Stimulated activated naive CD4-positive, alpha-beta T cell (primary cell): ENCODE measurements at regions not wholly inside any gene's neighbourhood (a gene's known extent, or its start where the extent isn't known, plus 50 kb on each side); places are given as distances from the start of the nearest gene placed in this dataset.
"Not testable (repeated sequence)": the region's sequence is repeated elsewhere in the genome, so short reads cannot be mapped to it uniquely, and the experiment has no call there.

Experiments
- DNase-seq, 6 experiments: peaks; one replicate each; lab custom pipeline; 2025; lab: John Stamatoyannopoulos, UW

DNA sequence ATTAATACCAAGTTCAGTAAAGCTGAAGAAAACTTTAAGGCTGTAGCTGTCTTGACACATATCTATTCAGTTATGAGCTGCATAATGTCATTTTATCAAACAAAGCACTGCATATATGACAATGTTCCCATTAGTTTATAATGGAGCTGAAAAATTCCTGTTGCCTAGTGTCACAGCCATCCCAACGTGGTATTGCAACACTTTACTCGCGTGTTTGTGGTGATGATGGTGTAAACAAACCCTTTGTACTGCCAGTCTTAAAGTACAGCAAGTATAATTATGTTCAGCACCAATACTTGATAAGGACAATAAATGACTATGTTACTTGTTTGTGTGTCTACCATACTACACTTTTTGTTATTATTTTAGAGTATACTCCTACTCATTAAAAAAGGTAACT, 1415.6 kb upstream of the PCDH7 start:
- DNase-seq, result no peak

DNA sequence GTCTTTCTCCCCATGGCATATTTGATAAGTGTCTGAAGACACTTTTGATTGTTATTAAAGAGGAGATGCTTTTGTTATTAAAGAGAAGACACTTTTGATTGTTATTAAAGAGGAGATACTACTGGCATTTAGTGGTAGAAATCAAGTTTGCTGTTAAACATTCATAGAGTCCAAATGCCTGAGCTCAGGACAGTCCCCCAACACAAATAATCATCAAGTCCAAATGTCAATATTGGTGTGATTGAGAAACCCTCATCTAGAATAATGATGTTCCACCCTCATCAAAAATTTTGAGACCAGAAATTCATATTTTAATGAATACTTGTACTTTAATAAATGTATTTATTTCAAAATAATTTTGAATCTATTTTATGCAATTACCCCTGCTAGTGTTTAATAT, 1412.9 kb upstream of the PCDH7 start:
- DNase-seq, result no peak

DNA sequence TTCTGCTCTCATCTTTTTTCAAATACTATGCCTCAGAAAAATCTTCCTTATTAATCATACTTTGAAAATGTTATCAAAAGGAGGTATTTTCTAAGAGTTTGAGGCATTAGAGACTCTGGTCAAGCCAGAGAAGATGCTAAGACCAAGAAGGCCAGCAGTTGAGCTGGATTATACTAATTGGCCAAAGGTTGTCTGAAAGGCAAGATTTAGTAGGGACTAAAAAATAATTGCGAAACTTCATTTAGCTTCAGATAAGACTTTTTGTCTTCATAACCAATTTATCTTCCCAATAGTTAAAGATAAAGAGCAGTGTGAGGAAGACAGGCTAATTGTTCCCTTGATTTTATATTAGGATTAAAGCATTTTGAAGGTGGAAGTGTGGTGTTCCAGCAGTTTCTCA, 1412.4 kb upstream of the PCDH7 start:
- no peak for DNase-seq

DNA sequence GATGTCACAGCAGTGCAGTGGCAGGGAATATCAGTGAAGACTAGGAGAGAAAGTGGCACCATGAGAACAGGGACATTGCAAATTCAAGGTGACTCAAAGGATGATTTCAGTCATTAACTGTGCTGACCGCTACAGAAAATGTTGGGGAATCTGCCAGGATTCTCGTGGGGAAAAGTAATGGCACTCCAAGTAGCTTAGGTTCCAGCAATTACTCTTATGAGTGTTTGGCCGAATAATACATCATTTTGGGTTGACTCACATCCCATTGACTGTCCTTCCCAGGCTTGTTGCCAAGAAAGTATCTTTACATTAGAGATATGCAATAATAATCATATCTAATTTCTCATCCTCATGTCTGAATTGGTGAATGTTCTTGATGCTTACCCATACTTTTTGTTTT, 1411.1 kb upstream of the PCDH7 start:
- DNase-seq, result no peak

DNA sequence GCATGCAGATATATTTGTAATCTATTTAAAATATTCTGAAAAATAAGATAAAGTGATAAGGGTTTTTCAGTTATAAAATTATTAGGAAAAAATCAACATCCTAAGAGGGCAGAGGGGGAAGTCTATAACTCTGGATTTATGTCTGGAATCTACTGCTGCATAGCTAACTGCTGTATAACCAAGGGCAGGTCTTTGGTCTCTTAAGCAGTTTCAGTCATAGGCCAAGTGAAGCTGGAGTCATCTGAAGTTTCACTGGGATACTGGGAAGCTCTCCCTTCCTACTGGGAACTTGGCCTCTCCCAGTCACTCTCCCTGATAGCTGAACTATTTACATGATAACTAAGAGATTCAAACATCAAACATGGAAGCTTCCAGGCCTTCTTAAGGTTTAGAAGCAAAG, 1409.9 kb upstream of the PCDH7 start:
- no peak for DNase-seq

DNA sequence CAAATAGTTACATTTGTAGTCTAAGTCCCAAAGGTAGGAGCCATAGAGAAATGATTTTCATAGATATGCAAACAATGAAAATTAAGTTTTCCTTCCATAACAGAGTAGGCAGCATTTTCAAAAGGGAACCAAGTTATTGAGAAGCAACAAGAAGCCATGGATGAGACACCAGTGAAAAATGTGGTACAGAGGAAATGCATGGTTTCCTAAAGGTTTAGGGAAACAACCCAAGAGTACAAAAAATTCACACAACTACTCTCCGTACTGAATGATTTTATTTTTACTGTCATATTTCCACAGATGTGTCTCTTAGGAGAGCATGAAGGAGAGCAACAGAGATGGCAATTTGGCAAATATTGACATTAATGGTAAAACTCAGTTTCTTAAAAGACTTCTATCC, 1408.9 kb upstream of the PCDH7 start:
- DNase-seq, result no peak

DNA sequence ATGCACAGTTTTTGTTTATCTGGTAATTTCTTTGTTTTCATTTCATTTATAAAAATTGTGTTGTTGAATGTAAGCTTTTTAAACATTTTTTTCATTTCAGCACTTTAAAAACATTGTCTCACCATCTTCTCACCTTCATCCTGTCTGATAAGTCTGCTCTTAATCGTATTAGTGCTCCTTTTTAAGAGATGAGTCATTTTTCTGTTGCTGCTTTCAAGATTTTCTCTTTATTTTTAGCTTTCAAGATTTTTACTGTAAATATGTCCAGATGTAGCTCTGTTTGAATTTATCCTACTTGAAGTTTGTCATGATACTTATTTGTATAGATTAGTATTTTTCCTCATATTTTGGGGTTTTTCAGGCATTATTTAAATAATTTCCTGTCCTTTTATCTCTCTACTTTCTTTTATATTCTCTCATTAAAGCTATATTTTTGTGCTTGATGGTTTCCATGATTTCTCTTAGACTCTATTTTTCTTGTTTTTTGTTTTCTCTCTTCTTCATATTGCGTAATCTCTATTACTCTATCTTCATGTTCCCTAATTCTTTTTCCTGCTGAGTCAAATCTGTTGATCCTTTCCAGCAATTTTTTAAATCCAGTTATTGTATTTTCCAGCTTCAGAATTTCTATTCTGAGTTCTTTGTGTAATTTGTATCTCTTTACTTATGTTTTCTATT, 1400.4 kb upstream of the PCDH7 start:
- DNase-seq, result no peak

DNA sequence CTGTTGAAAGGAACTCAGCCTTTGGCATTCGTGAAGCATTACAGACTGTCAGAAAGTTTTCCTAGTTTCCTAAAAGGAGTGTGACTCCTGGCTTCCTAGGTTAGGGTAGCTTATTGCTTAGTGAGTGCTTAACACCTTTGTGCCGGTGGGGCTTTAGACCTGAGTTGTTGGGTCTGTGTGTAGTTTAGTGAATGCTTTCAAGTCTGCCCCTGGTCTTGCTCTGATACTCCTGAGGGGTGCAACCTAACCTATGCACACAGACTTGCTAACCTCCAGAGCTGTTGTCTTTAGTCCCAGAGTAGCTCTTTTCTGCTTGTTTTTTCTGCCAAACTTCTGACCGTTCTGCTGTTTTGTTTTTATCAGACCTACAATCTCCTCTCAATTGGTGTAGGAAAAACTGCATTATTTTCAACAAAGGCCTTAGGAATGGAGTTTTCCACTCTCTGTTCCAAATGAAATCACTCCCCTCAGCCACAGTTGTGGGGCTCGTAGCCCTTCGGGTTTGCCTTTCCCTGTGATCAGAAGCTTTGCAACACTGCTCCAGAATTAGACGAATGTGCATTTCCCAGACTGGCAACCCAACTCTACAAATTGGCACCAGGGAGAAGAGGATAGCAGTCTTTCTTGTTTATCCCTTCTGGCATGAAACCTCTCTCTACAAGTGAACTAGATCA, 1399.1 kb upstream of the PCDH7 start:
- no peak for DNase-seq

DNA sequence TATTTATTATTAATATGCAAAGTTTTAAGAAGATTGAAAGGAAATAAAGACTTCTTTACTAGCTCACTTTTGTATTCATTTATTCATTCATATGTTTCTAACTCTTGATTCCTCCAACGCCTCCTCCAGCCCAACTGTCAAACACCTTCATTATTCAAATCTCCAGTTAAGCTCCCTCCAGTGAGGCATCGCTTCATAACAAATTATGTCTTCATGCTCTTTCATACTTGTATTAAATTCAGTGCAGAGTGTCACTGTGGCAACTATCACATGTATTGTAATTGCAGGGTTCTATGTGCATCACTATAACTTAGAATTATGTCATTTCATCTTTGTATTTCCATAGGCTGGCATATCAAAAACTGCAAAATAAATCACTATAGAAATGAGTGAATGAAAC, 1394.2 kb upstream of the PCDH7 start:
- DNase-seq, result no peak

DNA sequence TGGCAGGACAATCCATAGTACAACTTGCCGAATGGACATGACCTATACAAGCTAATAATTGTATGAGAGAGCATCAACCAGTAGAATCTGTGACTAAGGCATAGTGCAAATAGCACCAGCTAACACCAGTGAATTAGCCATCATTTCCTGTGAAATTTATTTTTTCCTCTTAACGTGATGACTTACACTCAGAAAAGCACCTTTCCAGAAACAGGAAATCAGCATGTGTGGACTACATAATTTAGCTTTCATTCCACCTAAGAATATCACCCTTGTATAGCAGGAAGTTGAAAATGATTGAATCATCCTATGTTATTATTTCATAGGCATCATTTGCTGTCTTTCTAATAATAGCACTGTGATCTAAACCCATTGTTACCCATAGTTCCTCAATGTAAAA, 1393.4 kb upstream of the PCDH7 start:
- no peak for DNase-seq

DNA sequence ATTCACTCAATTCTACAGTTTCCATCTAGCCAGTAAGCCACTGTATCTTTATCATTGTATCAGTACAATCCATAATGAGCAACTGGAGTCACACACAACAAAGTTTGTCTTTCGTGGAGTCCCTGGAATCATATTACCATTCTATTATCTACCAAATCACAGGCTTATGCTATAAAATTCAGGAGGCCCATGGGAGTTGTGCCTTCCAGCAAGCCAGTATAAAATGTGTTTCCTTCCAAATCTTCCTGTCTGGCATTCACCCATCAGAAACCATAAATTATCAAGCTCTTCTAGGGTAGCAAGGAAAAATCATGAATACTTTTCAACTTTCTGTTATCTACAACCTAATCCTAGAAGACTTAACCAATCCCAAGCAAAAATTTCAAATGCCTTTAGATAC, 1383.3 kb upstream of the PCDH7 start:
- no peak for DNase-seq

DNA sequence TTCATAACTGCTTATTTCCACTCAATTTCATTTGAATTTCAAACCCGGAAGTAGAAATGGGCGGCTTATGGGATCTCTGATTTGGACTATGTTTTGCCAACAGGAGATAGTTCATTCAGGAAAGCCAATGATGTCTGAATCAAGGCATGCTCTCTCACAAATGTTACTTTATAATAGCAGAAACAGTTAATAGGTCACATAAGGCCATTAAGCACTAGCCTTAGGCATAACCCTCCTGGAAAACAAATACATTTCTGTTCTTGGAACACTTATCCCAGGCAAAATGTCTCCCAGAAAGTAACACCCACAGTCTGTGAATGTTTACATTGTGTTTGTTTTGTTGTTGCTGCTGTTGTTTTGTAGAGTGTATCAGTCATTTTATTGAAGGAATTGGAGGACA, 1347.2 kb upstream of the PCDH7 start:
- no peak for DNase-seq

DNA sequence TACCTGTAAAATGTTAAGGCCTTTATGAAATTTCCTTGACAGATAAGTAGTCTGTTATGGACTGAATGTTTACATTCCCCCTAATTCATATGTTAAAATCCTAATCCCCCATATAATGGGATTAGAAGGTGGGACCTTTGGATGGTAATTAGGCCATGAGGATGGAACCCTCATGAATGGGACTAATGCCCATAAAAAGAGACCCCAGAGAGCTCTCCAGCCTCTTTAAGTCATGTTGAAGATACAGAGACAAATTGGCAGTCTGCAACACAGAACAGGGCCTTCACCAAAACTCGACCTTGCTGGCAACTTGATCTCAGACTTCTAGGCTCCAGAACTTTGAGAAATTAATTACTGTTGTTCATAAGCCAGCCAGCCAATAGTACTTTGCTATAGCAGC, 1344.5 kb upstream of the PCDH7 start:
- no peak for DNase-seq

DNA sequence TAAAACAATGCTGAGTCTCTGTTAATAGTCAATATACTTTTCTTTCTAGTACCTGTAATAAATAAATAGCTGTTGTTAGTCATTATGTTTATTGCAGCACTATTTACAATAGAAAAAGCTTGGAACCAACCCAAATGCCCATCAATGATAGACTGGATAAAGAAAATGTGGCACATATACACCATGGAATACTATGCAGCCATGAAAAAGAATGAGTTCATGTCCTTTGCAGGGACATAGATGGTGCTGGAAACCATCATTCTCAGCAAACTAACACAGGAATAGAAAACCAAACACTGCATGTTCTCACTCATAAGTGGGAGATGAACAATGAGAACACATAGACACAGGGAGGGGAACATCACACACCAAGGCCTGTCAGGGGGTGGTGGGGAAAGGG, 1341.9 kb upstream of the PCDH7 start:
- not testable (repeated sequence) for DNase-seq

DNA sequence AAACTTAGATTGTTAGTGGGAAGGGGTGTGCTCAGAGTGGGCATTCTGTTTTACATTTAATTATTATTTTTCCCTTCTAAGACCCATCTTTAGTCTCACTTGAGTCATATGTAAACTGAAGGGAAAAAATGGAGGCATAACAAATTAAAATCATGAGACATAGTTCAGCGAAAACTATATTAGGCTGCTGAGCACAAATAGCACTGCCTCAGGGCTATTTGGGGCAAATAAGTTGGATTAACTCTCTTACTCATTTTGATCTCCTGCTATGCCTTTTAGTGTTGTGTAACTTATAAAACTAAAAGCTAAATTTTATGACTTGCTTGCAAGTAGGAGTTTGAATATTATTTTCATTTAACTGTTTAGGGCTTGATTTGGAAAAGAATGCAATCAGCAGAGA, 1329.2 kb upstream of the PCDH7 start:
- no peak for DNase-seq

DNA sequence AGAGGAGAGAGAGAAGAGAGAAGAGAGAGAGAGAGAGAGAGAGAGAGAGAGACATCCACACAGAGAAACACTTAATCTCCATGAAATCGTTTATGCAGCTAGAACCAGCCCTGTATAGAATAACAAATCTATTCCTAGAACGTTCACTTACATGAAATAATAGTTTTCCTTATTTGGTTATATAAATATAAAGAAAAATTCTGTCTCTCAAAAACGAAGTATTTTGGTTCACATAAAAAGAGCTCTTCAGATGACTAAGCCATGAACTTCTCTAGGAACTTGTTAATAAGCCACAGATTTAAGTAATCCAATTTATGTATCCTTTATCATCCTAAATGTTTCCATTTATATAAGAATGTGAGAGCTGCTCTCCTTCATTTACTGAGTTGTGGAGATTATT, 1315.1 kb upstream of the PCDH7 start:
- no peak for DNase-seq

DNA sequence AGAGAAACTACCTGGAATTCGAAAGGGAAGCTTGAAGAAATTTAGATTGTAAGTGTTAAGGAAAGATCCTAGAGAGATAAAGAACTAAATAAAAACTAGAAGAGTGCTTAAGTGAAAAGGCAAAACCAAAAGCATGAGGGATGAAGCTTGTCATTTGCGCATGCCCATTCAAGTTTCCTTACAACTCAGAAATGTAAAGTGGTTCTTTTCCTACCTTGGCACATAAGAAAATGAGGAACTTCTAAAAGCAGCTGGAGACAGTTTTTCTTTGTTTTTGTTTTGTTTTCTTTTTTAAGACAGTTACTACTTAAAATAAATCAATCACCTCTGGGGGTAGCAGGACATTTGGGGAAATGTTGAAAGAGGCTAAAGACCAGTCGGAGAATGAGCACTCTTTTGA, 1304.4 kb upstream of the PCDH7 start:
- DNase-seq, result no peak

DNA sequence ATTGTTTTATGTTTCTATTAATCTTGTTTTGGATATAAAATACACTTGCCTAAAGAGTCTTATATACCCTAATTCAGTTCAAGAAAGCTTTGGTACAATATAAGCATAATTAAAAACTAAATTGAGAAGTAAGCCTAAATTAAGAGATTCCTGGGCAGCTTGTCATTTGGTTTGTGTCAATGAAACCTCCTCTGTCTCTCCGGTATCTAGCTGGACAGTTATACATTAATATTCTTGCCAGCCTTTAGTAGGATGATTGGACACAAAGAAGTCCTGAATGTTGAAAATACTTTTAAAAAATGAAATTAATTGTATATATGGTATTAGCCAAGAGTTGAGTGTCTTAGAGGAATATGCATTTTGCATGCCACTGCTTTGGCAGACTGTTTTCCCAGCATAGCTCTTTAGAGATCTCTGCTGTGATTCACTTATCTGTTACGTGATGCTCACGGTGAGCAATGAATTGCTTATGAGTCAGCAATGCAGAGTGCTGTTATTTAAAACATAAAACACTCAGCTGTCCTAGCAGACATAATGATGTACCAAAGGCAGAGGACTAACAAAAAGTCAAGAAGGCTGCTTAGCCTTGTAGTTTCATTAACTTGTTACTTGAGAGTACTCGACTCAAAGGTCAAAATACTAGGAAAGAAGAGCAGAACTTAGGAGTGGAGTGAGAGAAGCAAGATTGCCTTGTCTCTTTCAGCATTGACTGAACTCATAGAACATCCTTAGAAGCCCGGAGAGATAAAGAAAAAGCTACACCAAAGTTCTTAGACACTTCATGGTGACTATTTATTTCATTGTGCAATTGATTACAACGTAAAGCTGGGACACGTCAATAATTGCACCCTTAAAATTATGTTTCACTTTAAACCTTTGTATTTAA, 1296.1 kb upstream of the PCDH7 start:
- no peak for DNase-seq

DNA sequence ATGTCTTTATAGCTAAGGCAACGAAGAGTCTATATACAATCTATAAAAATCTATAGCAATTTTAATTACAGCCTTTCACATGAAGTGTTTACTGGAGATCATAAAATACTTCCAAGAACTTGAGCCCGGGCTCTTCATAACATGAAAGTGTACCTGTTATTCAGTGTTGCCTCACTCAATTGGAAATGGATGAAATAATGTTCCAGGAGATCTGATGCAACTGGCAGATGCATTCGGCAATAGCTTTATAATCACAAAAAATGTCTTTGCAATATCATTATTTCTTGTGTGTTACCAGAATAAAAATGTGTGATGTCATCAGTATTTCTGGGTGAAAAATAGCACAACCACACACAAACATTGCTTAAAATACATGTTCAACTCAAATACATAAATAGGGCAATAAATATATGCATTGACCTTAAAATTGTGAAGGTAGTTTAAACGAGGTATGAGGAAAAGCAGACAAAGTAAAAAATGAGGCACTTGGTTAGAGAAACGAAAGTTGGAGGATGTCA, 1266.8 kb upstream of the PCDH7 start:
- DNase-seq, result no peak

DNA sequence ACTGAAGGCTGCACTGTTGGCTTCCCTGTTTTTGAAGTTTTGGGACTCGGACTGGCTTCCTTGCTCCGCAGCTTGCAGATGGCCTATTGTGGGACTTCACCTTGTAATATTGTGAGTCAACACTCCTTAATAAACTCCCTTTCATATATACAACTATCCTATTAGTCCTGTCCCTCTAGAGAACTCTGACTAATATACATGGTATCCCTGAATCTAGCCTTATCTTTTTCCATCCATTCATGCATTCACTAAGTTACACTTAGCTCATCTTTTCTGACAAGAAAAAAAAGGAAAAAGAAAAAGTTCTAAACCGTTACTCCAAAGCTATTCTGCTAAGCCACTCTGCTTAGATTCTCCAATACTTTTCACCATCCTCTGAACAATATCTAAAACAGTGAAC, 1260.2 kb upstream of the PCDH7 start:
- DNase-seq, result no peak

DNA sequence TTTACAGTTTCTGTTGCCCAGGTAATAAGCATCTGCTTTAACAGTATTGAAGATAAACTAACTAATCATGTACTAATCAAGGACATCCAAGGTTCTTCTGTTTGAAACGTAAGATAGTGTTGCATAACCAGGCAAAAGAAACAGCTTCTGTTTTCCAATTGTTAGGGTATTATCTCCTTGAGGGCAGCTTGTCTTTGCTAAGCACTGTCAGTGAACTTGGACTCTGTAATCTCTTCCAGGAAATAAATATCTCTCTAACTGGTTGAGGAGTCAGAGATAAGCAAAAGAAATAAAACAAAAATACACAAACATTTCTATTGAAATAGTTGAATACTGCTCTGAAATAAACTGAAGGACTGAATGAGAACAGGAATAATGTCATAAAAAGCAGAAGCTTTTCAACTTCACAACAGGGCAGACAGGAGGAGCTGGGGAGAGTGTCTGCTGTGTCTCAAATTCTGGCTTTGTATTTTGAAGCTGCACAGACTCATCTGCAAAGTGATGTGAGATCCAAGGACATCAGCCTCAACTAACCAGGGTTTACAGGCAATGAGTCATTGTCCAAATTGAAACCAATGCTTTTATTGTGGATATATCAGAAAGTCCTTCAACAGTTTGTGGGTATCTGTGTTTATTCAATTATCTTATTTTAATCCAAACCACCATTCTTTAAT, 1253.0 kb upstream of the PCDH7 start:
- DNase-seq, result no peak
